ENCODE measurements at regions not wholly inside any gene's neighbourhood (a gene's known extent, or its start where the extent isn't known, plus 50 kb on each side); places are given as distances from the start of the nearest gene placed in this dataset.

GRCh38 chr11:23006730-23007129 lies 146.5 kb upstream of the CCDC179 start:
- no peaks in the 10 kb centered on the region for H3K27me3 ChIP-seq
- no peak overlapping the region for H3K4me3 ChIP-seq
- H3K9me3 ChIP-seq, result no peaks in the 10 kb centered on the region
- no peaks in the 10 kb centered on the region for H3K4me1 ChIP-seq
- no peak overlapping the region for H3K27ac ChIP-seq
- no peak for DNase-seq (ENCODE audit: extremely low spot score in 2 of 2)
- intact Hi-C loops (cut with DNase I), result no loop called here
- no peaks in the 10 kb centered on the region for H3K36me3 ChIP-seq
- TF ChIP-seq CTCF (IDR thresholded peaks at IDR 0.05) (no peak), POLR2A (IDR thresholded peaks at IDR 0.05) (no peak), POLR2AphosphoS5 (IDR thresholded peaks at IDR 0.05; ENCODE audit: insufficient read depth in 1 of 2, low read depth in 1 of 2) (no peak)

GRCh38 chr11:23010790-23011335 lies 150.6 kb upstream of the CCDC179 start:
- TF ChIP-seq POLR2AphosphoS5 (IDR thresholded peaks at IDR 0.05; ENCODE audit: insufficient read depth in 1 of 2, low read depth in 1 of 2), result no peak
- no peak for TF ChIP-seq CTCF (IDR thresholded peaks at IDR 0.05)
- no peak for TF ChIP-seq POLR2A (IDR thresholded peaks at IDR 0.05)
- H3K36me3 ChIP-seq, result no peaks in the 10 kb centered on the region
- H3K4me1 ChIP-seq, result no peaks in the 10 kb centered on the region
- no peaks in the 10 kb centered on the region for H3K27me3 ChIP-seq
- no peak overlapping the region for H3K4me3 ChIP-seq
- no peak overlapping the region for H3K27ac ChIP-seq
- H3K9me3 ChIP-seq, result no peaks in the 10 kb centered on the region
- intact Hi-C loops (cut with DNase I), result no loop called here
- DNase-seq (ENCODE audit: extremely low spot score in 2 of 2), result no peak

GRCh38 chr11:23012930-23013329 lies 152.7 kb upstream of the CCDC179 start:
- no peak for DNase-seq (ENCODE audit: extremely low spot score in 2 of 2)

GRCh38 chr11:23013509-23013908 lies 153.2 kb upstream of the CCDC179 start:
- H3K36me3 ChIP-seq, result no peaks in the 10 kb centered on the region
- no peak overlapping the region for H3K27ac ChIP-seq
- no peak for TF ChIP-seq CTCF (IDR thresholded peaks at IDR 0.05)
- TF ChIP-seq POLR2AphosphoS5 (IDR thresholded peaks at IDR 0.05; ENCODE audit: insufficient read depth in 1 of 2, low read depth in 1 of 2), result no peak
- no peak for TF ChIP-seq POLR2A (IDR thresholded peaks at IDR 0.05)
- no peaks in the 10 kb centered on the region for H3K4me1 ChIP-seq
- H3K4me3 ChIP-seq, result no peak overlapping the region
- no peaks in the 10 kb centered on the region for H3K27me3 ChIP-seq
- intact Hi-C loops (cut with DNase I), result no loop called here
- no peaks in the 10 kb centered on the region for H3K9me3 ChIP-seq
- no peak for DNase-seq (ENCODE audit: extremely low spot score in 2 of 2)

More at GRCh38 chr11:23012930-23013329, 152.7 kb upstream of the CCDC179 start:
- H3K4me1 ChIP-seq, result no peaks in the 10 kb centered on the region
- H3K27me3 ChIP-seq, result no peaks in the 10 kb centered on the region
- TF ChIP-seq CTCF (IDR thresholded peaks at IDR 0.05) (no peak), POLR2AphosphoS5 (IDR thresholded peaks at IDR 0.05; ENCODE audit: insufficient read depth in 1 of 2, low read depth in 1 of 2) (no peak), POLR2A (IDR thresholded peaks at IDR 0.05) (no peak)
- intact Hi-C loops (cut with DNase I), result no loop called here
- no peak overlapping the region for H3K27ac ChIP-seq
- H3K9me3 ChIP-seq, result no peaks in the 10 kb centered on the region
- H3K4me3 ChIP-seq, result no peak overlapping the region
- no peaks in the 10 kb centered on the region for H3K36me3 ChIP-seq

- TF ChIP-seq POLR2AphosphoS5 (IDR thresholded peaks at IDR 0.05; ENCODE audit: insufficient read depth in 1 of 2, low read depth in 1 of 2) (no peak), CTCF (IDR thresholded peaks at IDR 0.05) (no peak)
- H3K27ac ChIP-seq, result no peak overlapping the region
- H3K4me3 ChIP-seq, result no peak overlapping the region
- DNase-seq (ENCODE audit: extremely low spot score in 2 of 2), result no peak
- intact Hi-C loops (cut with DNase I), result no loop called here
- no peaks in the 10 kb centered on the region for H3K9me3 ChIP-seq
- H3K27me3 ChIP-seq, result no peaks in the 10 kb centered on the region
- no peaks in the 10 kb centered on the region for H3K4me1 ChIP-seq
- no peaks in the 10 kb centered on the region for H3K36me3 ChIP-seq
Measured at GRCh38 chr11:23021287-23021863, 161.1 kb upstream of the CCDC179 start.
